NB4 (cell line): ENCODE measurements at regions not wholly inside any gene's neighbourhood (a gene's known extent, or its start where the extent isn't known, plus 50 kb on each side); places are given as distances from the start of the nearest gene placed in this dataset.

Source experiments
- MYC ChIP-seq: IDR thresholded peaks from 2 replicates; pipeline ENCODE4 v1.6.1; 2011; ENCODE audit warnings: low read depth, low read length
- POLR2A ChIP-seq: IDR thresholded peaks from 2 replicates; pipeline ENCODE4 v1.6.1; 2011; ENCODE audit warnings: mild to moderate bottlenecking; ENCODE audit not compliant: insufficient read length; ENCODE audit errors: extremely low read depth
- TF ChIP-seq, protein P1 (sequence below): IDR thresholded peaks from one replicate; pipeline ENCODE4 v1.5.1; 2012; ENCODE audit warnings: low read depth, low read length
- TF ChIP-seq, protein P2 (sequence below): IDR thresholded peaks from 2 replicates; pipeline ENCODE4 v1.6.1; 2011; ENCODE audit warnings: low read depth, low read length

GRCh38 chr18:21991081-21991534, 178.3 kb upstream of the GATA6 start:
- TF ChIP-seq, protein P1, sequence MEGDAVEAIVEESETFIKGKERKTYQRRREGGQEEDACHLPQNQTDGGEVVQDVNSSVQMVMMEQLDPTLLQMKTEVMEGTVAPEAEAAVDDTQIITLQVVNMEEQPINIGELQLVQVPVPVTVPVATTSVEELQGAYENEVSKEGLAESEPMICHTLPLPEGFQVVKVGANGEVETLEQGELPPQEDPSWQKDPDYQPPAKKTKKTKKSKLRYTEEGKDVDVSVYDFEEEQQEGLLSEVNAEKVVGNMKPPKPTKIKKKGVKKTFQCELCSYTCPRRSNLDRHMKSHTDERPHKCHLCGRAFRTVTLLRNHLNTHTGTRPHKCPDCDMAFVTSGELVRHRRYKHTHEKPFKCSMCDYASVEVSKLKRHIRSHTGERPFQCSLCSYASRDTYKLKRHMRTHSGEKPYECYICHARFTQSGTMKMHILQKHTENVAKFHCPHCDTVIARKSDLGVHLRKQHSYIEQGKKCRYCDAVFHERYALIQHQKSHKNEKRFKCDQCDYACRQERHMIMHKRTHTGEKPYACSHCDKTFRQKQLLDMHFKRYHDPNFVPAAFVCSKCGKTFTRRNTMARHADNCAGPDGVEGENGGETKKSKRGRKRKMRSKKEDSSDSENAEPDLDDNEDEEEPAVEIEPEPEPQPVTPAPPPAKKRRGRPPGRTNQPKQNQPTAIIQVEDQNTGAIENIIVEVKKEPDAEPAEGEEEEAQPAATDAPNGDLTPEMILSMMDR: no peak
- no peak for TF ChIP-seq POLR2A
- TF ChIP-seq MYC: no peak
- TF ChIP-seq, protein P2, sequence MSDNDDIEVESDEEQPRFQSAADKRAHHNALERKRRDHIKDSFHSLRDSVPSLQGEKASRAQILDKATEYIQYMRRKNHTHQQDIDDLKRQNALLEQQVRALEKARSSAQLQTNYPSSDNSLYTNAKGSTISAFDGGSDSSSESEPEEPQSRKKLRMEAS: no peak
